ENCODE measurements at regions not wholly inside any gene's neighbourhood (a gene's known extent, or its start where the extent isn't known, plus 50 kb on each side); places are given as distances from the start of the nearest gene placed in this dataset.

DNA sequence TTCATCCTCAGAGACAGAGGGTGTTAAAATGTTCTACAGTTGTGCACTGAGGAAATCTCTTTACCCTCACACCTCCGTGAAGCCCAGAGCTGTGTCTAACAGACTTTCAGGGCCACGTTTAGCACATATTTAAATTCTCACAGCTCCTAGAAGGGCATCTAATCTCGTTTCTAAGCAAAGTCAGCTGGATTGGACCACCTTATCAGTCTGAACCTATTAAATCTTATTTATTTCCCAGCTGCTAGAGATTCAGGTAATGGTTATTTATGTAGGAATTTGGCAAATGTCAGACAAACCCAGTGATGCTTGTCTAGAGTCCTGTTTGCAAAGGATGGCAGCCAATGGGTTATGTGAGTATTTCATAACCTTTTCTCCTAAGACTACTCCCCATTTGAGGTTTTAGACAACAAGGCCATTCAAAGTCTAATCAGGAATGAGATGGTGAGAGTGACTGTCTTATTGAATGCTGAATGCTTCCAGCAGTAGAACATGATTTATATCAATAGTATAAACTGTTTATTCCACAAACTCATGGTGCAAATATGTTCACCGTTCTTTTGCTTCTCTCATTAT lies 54.8 kb upstream of the EXOC4 start:
- H3K36me3 ChIP-seq, result no peaks in the 10 kb centered on the region
- H3K27me3 ChIP-seq, result peaks cover 8% of the 10 kb centered on the region
- no peak for DNase-seq (ENCODE audit: low read depth in 1 of 2, low spot score in 1 of 2)
- TF ChIP-seq, protein P1, sequence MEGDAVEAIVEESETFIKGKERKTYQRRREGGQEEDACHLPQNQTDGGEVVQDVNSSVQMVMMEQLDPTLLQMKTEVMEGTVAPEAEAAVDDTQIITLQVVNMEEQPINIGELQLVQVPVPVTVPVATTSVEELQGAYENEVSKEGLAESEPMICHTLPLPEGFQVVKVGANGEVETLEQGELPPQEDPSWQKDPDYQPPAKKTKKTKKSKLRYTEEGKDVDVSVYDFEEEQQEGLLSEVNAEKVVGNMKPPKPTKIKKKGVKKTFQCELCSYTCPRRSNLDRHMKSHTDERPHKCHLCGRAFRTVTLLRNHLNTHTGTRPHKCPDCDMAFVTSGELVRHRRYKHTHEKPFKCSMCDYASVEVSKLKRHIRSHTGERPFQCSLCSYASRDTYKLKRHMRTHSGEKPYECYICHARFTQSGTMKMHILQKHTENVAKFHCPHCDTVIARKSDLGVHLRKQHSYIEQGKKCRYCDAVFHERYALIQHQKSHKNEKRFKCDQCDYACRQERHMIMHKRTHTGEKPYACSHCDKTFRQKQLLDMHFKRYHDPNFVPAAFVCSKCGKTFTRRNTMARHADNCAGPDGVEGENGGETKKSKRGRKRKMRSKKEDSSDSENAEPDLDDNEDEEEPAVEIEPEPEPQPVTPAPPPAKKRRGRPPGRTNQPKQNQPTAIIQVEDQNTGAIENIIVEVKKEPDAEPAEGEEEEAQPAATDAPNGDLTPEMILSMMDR (IDR thresholded peaks at IDR 0.05; ENCODE audit: low read depth, low read length), result no peak
- H3K9me3 ChIP-seq (ENCODE audit: low read depth), result no peaks in the 10 kb centered on the region
- no peaks in the 10 kb centered on the region for H3K4me1 ChIP-seq (ENCODE audit: low read depth)
- H3K27ac ChIP-seq, result no peak overlapping the region
- H3K4me3 ChIP-seq, result no peak overlapping the region

DNA sequence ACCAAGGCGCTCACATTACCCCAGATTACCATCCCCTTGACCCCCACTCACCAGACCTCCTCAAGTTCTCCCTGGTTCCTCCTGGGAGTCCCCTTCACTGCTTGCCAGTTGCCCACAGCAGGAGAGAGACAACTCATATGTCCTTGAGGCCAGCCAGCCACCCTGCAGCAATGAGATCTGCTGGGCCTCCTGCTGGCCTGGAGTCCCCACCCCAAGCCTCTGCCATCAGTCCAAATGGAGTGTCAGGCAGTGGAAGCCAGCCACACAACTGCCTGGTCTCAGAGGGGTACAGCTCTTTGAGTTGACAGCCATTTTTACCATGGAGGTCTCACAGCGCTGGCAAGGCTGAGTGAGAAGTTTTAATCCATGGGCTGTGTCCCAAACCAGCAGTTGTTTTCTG lies 53.0 kb upstream of the EXOC4 start:
- Histone ChIP-seq H3K27me3 (peaks cover 8% of the 10 kb centered on the region), H3K27ac (no peak overlapping the region), H3K4me3 (no peak overlapping the region), H3K9me3 (ENCODE audit: low read depth) (no peaks in the 10 kb centered on the region), H3K36me3 (no peaks in the 10 kb centered on the region), H3K4me1 (ENCODE audit: low read depth) (no peaks in the 10 kb centered on the region)
- TF ChIP-seq, protein P1 (IDR thresholded peaks at IDR 0.05; ENCODE audit: low read depth, low read length), result no peak
- DNase-seq (ENCODE audit: low read depth in 1 of 2, low spot score in 1 of 2), result no peak

DNA sequence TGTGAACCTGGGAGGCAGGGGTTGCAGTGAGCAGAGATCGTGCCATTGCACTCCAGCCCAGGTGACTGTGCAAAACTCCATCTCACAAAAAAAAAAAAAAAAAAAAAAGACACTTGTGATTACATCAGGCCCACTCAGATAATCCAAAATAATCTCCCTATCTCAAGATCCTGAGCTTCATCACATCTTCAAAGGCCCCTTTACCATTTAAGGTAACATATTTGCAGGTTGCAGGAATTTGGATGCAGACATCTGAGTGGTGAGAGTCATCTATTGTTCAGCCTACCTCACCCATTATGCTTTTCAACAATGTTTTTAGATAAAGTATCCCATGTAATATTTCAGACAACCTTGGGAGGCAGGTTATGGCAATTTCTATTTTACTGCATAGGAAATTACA lies 51.4 kb upstream of the EXOC4 start:
- peaks cover 8% of the 10 kb centered on the region for H3K27me3 ChIP-seq
- no peaks in the 10 kb centered on the region for H3K9me3 ChIP-seq (ENCODE audit: low read depth)
- no peaks in the 10 kb centered on the region for H3K4me1 ChIP-seq (ENCODE audit: low read depth)
- TF ChIP-seq, protein P1 (IDR thresholded peaks at IDR 0.05; ENCODE audit: low read depth, low read length), result no peak
- no peak for DNase-seq (ENCODE audit: low read depth in 1 of 2, low spot score in 1 of 2)
- H3K27ac ChIP-seq, result no peak overlapping the region
- H3K4me3 ChIP-seq, result no peak overlapping the region
- H3K36me3 ChIP-seq, result no peaks in the 10 kb centered on the region

DNA sequence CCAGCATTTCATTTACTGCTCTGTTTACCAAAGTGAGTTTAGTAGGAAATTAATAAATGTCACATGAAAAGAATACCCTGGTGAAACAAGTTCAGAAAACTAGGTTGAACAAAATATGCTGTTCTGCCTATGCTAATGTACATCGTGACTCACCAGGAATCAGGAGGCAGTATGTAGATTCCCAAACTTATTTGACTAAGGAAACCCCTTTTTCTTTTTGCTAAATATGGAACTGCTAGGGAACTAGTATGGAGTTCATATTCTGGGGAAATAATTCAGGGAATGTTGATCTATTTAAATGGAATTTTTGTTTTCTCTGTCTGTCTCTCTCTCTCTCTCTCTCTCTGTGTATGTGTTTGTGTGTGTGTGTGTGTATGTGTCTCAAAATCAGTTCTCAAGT lies 49.9 kb upstream of the EXOC4 start:
- Histone ChIP-seq H3K4me3 (no peak overlapping the region), H3K27ac (no peak overlapping the region), H3K4me1 (ENCODE audit: low read depth) (no peaks in the 10 kb centered on the region), H3K27me3 (no peaks in the 10 kb centered on the region), H3K9me3 (ENCODE audit: low read depth) (no peaks in the 10 kb centered on the region), H3K36me3 (no peaks in the 10 kb centered on the region)
- TF ChIP-seq, protein P1 (IDR thresholded peaks at IDR 0.05; ENCODE audit: low read depth, low read length), result no peak
- DNase-seq (ENCODE audit: low read depth in 1 of 2, low spot score in 1 of 2), result no peak
